ENCODE measurements at regions not wholly inside any gene's neighbourhood (a gene's known extent, or its start where the extent isn't known, plus 50 kb on each side); places are given as distances from the start of the nearest gene placed in this dataset.

DNA sequence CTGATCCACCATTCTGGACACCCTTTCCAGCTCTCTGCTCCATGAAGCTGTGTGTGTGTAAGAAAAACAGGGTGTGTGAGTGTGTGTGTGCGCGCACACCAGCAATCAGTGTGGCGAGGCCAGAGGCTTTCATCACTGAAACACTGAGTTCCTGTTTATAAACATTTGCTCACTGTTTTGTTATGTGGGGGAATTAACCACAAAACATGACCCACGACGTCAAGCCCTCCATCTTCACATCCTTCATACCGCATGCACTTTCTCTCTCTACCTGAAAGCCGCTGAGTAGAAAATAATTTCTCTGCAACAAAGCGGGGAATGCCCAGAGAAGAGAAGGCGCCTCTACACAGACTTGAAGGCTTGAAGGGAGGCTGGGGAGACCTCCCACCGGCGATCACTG lies 148.9 kb upstream of the IRF2BP2 start:
- no peak for TF ChIP-seq POLR2A (IDR thresholded peaks at IDR 0.05)
- TF ChIP-seq, protein P1, sequence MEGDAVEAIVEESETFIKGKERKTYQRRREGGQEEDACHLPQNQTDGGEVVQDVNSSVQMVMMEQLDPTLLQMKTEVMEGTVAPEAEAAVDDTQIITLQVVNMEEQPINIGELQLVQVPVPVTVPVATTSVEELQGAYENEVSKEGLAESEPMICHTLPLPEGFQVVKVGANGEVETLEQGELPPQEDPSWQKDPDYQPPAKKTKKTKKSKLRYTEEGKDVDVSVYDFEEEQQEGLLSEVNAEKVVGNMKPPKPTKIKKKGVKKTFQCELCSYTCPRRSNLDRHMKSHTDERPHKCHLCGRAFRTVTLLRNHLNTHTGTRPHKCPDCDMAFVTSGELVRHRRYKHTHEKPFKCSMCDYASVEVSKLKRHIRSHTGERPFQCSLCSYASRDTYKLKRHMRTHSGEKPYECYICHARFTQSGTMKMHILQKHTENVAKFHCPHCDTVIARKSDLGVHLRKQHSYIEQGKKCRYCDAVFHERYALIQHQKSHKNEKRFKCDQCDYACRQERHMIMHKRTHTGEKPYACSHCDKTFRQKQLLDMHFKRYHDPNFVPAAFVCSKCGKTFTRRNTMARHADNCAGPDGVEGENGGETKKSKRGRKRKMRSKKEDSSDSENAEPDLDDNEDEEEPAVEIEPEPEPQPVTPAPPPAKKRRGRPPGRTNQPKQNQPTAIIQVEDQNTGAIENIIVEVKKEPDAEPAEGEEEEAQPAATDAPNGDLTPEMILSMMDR (IDR thresholded peaks at IDR 0.05): no peak
- TF ChIP-seq POLR2AphosphoS5 (IDR thresholded peaks at IDR 0.05): no peak

All from breast epithelium (tissue), 3 donors.